K562 (cell line): ENCODE measurements at regions not wholly inside any gene's neighbourhood (a gene's known extent, or its start where the extent isn't known, plus 50 kb on each side); places are given as distances from the start of the nearest gene placed in this dataset.

ENCODE experiments used
- ATAC-seq: fragments of 200-7000 bp; cut with Tn5 transposase; 3 replicates; pipeline ENCODE4 v1.9.1; 2020; ENCODE audit warnings: moderate library complexity
- BruUV-seq: library from RNA; stranded (reverse); fragments of 400-500 nt; replicated peaks from 2 replicates; lab custom pipeline; 2021; lab: Mats Ljungman, UMichigan
- CTCF ChIA-PET: fragments of 300-600 bp; formaldehyde crosslinking; extraction: SDS; loops from one replicate; lab custom pipeline; 2021; ENCODE audit warnings: low intra/inter-chr PET ratio; lab: Yijun Ruan, JAX
- POLR2A ChIA-PET: fragments of 300-600, 350-650 bp; sonication (Branson Sonifier 250); formaldehyde crosslinking; extraction: SDS; loops from one replicate; lab custom pipeline; 2021; ENCODE audit warnings: antibody characterized with exemption, inconsistent platforms; lab: Yijun Ruan, JAX
- DNase-seq, 4 experiments: peaks; one replicate each; pipeline versions ENCODE4 v3.0.0 to v3.0.0-alpha.2; 2011 to 2018; ENCODE audit warnings: low spot score in 3 of 4, mixed read lengths in 3 of 4; ENCODE audit errors: extremely low read depth in 1 of 4
- FAIRE-seq: peaks from 2 replicates; lab custom pipeline; 2011; peaks lifted over from hg19 to GRCh38; lab: Jason Lieb, UNC
- H2AFZ ChIP-seq: 2 replicates; pipeline ENCODE4 v1.6.0; 2011; ENCODE audit warnings: low read depth, low read length, control low read depth, inconsistent platforms
- H3K27ac ChIP-seq: fragments of 200-600 bp; 3 replicates; pipeline ENCODE4 v1.8.0; 2011; ENCODE audit warnings: low read depth, mild to moderate bottlenecking, control low read depth, inconsistent platforms, low read length, moderate library complexity, mixed read lengths; ENCODE audit errors: extremely low read depth
- H3K27me3 ChIP-seq, 2 experiments: fragments of 300-600 bp in 1 of 2; 2 replicates in 1 of 2; 3 replicates in 1 of 2; pipeline versions ENCODE4 v1.6.0 to v1.8.0; 2011; ENCODE audit warnings: inconsistent platforms in 2 of 2, low read length in 2 of 2, mild to moderate bottlenecking in 1 of 2, mixed read lengths in 1 of 2, moderate library complexity in 1 of 2; ENCODE audit not compliant: control insufficient read depth in 2 of 2, insufficient read depth in 2 of 2
- H3K36me3 ChIP-seq: fragments of 300-600 bp; 3 replicates; pipeline ENCODE4 v1.8.0; 2011; ENCODE audit warnings: mild to moderate bottlenecking, low read length, inconsistent platforms; ENCODE audit not compliant: control insufficient read depth, insufficient read depth
- H3K4me1 ChIP-seq, 2 experiments: fragments of 200-600 bp in 1 of 2; replicated peaks in 1 of 2; 2 replicates in 1 of 2; 3 replicates in 1 of 2; pipeline versions ENCODE4 v1.5.1 to v1.8.0; 2011; ENCODE audit warnings: inconsistent platforms in 2 of 2, low read length in 2 of 2, mild to moderate bottlenecking in 1 of 2, mixed read lengths in 1 of 2, moderate library complexity in 1 of 2; ENCODE audit not compliant: control insufficient read depth in 2 of 2, insufficient read depth in 2 of 2
- H3K4me2 ChIP-seq: 2 replicates; pipeline ENCODE4 v1.6.1; 2011; ENCODE audit warnings: low read length, control low read depth, inconsistent platforms, mixed read lengths; ENCODE audit not compliant: insufficient read depth
- H3K4me3 ChIP-seq: fragments of 200-600 bp; sonication (generic), shearing (Covaris generic); 2 replicates; pipeline ENCODE4 v1.5.1; 2016; ENCODE audit warnings: control low read depth, inconsistent platforms
- H3K79me2 ChIP-seq: fragments of 200-600 bp; 3 replicates; pipeline ENCODE4 v1.8.0; 2011; ENCODE audit warnings: low read length, inconsistent platforms; ENCODE audit not compliant: control insufficient read depth, insufficient read depth
- H3K9ac ChIP-seq, 2 experiments: 2 replicates each; pipeline versions ENCODE4 v1.6.0 to v1.6.1; 2011; ENCODE audit warnings: low read depth in 2 of 2, low read length in 2 of 2, control low read depth in 1 of 2, inconsistent platforms in 1 of 2, mild to moderate bottlenecking in 1 of 2, mixed read lengths in 1 of 2; ENCODE audit not compliant: insufficient read depth in 1 of 2
- H3K9me1 ChIP-seq: one replicate; pipeline ENCODE4 v1.6.0; 2011; ENCODE audit warnings: inconsistent platforms, mild to moderate bottlenecking, low read length, moderate library complexity; ENCODE audit not compliant: control insufficient read depth, insufficient read depth
- H3K9me3 ChIP-seq: replicated peaks from 2 replicates; pipeline ENCODE4 v1.5.1; 2011; ENCODE audit warnings: low read depth, low read length, inconsistent platforms; ENCODE audit not compliant: control insufficient read depth, insufficient read depth
- H4K20me1 ChIP-seq: replicated peaks from 2 replicates; pipeline ENCODE4 v1.6.1; 2011; ENCODE audit warnings: low read length, inconsistent platforms, mixed read lengths; ENCODE audit not compliant: control insufficient read depth, insufficient read depth
- FOXP1 ChIP-seq: sonication (generic); formaldehyde crosslinking; IDR thresholded peaks from 2 replicates; pipeline ENCODE4 v1.8.0; 2022; ENCODE audit warnings: mild to moderate bottlenecking, missing genetic modification reagents
- HNRNPH1 ChIP-seq: fragments of 200-400 bp; formaldehyde crosslinking; optimal IDR thresholded peaks from 2 replicates; pipeline ENCODE3; 2017; ENCODE audit warnings: low read depth, mild to moderate bottlenecking, low read length, moderate library complexity
- JUND ChIP-seq, 2 experiments: IDR thresholded peaks; 2 replicates in 1 of 2; 3 replicates in 1 of 2; pipeline ENCODE4 v1.6.1; 2011; ENCODE audit warnings: borderline replicate concordance in 2 of 2, low read depth in 2 of 2, low read length in 2 of 2, improper control_type of control experiment in 1 of 2, missing biosample characterization in 1 of 2, missing genetic modification characterization in 1 of 2, missing genetic modification reagents in 1 of 2
- NR4A1 ChIP-seq, 2 experiments: fragments of 250-450 bp in 1 of 2; fragments of 450-650 bp in 1 of 2; sonication (Bioruptor Pico) in 1 of 2; IDR thresholded peaks; 2 replicates each; pipeline versions ENCODE4 v1.4.0 to v1.6.1; 2016 to 2020; ENCODE audit warnings: mild to moderate bottlenecking in 2 of 2, missing compliant biosample characterization in 1 of 2, missing genetic modification characterization in 1 of 2, moderate library complexity in 1 of 2
- PYGO2 ChIP-seq: fragments of 450-650 bp; IDR thresholded peaks from 2 replicates; pipeline ENCODE4 v1.6.1; 2016; ENCODE audit warnings: mild to moderate bottlenecking, missing genetic modification characterization, moderate library complexity, missing compliant biosample characterization
- RUNX1 ChIP-seq: sonication (generic); IDR thresholded peaks from 2 replicates; pipeline ENCODE4 v1.6.1; 2016; ENCODE audit warnings: antibody characterized with exemption, low read depth
- SAFB ChIP-seq: fragments of 200-400 bp; formaldehyde crosslinking; IDR thresholded peaks from 2 replicates; pipeline ENCODE4 v1.6.1; 2017; ENCODE audit warnings: low read depth, low read length, borderline replicate concordance
- SMARCE1 ChIP-seq: fragments of 450-650 bp; IDR thresholded peaks from 2 replicates; pipeline ENCODE4 v1.7.1; 2016; ENCODE audit warnings: mild to moderate bottlenecking
- SOX6 ChIP-seq: fragments of 450-650 bp; IDR thresholded peaks from 2 replicates; pipeline ENCODE4 v1.6.1; 2014; ENCODE audit warnings: mild to moderate bottlenecking
- YBX1 ChIP-seq: fragments of 450-650 bp; IDR thresholded peaks from 2 replicates; pipeline ENCODE4 v1.7.1; 2016; ENCODE audit warnings: mild to moderate bottlenecking
- ZKSCAN8 ChIP-seq: fragments of 200-800 bp; sonication (Bioruptor generic); IDR thresholded peaks from 2 replicates; pipeline ENCODE4 v1.6.1; 2016; ENCODE audit warnings: missing genetic modification characterization, missing compliant biosample characterization
- ZNF134 ChIP-seq: fragments of 250-450 bp; sonication (Bioruptor Pico); conservative IDR thresholded peaks from 2 replicates; pipeline ENCODE4 v1.4.0; 2020
- ZNF384 ChIP-seq: IDR thresholded peaks from 2 replicates; pipeline ENCODE4 v1.6.1; 2012; ENCODE audit warnings: low read depth, low read length, improper control_type of control experiment
- ZNF561 ChIP-seq: fragments of 450-650 bp; formaldehyde crosslinking; conservative IDR thresholded peaks from 2 replicates; pipeline ENCODE4 v1.4.0; 2020; ENCODE audit warnings: mild to moderate bottlenecking, moderate library complexity
- WGBS: fragments of 100-300 bp; shearing (Covaris generic); methylation state at CpG from one replicate; pipeline ENCODE4 v1.1.6; 2016; ENCODE audit warnings: low coverage, mixed read lengths; ENCODE audit not compliant: insufficient coverage; ENCODE audit errors: missing lambda C conversion rate; 5-methylcytosine and 5-hydroxymethylcytosine counted together
- in situ Hi-C: fragments of 300-500 bp; cut with MboI; formaldehyde crosslinking; loops from 4 replicates; pipeline ENCODE4 v1.15.0; 2018; ENCODE audit warnings: inconsistent platforms, mixed read lengths
- intact Hi-C: fragments of 100-400 bp; cut with micrococcal nuclease; formaldehyde crosslinking; loops from 2 replicates; pipeline ENCODE4 v1.14.2; 2022
- TF ChIP-seq, protein P1 (sequence below): fragments of 250-450 bp; sonication (Bioruptor Pico); IDR thresholded peaks from 2 replicates; pipeline ENCODE4 v1.5.0; 2020; ENCODE audit warnings: mild to moderate bottlenecking
- TF ChIP-seq, protein P2 (sequence below): fragments of 250-450 bp; sonication (Bioruptor Pico); IDR thresholded peaks from 2 replicates; pipeline ENCODE4 v1.8.0; 2022; ENCODE audit warnings: moderate library complexity, mild to moderate bottlenecking, inconsistent platforms

GRCh38 chr4:152209772-152210493, 326.0 kb downstream of the FBXW7 start:
- ATAC-seq (no peak), FAIRE-seq (no peak), DNase-seq (no peak)
- H3K9me3 ChIP-seq: no peaks in the 10 kb centered on the region
- H2AFZ ChIP-seq: no peak overlapping the region
- H3K4me1 ChIP-seq: no peaks in the 10 kb centered on the region
- no peaks in the 10 kb centered on the region for H3K79me2 ChIP-seq
- ChIA-PET POLR2A (no interaction called here), CTCF (no interaction called here)
- no peaks in the 10 kb centered on the region for H4K20me1 ChIP-seq
- no TSS peak for BruUV-seq
- intact Hi-C loops: no loop called here
- 1% methylated on average over 4 of the region's 4 CpGs for WGBS
- H3K4me2 ChIP-seq: no peak overlapping the region
- H3K4me3 ChIP-seq: no peak overlapping the region
- no peak for TF ChIP-seq SAFB
- no peak for TF ChIP-seq HNRNPH1
- no peak for TF ChIP-seq NR4A1 (CRISPR knock-in tag; IDR thresholded peaks at IDR 0.05)
- no peak for TF ChIP-seq NR4A1 (tag; IDR thresholded peaks at IDR 0.05)
- no peak for TF ChIP-seq SOX6
- TF ChIP-seq ZNF561 (CRISPR knock-in tag): no peak
- TF ChIP-seq PYGO2: no peak
- no peak for TF ChIP-seq FOXP1 (CRISPR knock-in tag)
- no peak for TF ChIP-seq ZNF134 (CRISPR knock-in tag)
- no peak for TF ChIP-seq SMARCE1
- TF ChIP-seq, protein P1, sequence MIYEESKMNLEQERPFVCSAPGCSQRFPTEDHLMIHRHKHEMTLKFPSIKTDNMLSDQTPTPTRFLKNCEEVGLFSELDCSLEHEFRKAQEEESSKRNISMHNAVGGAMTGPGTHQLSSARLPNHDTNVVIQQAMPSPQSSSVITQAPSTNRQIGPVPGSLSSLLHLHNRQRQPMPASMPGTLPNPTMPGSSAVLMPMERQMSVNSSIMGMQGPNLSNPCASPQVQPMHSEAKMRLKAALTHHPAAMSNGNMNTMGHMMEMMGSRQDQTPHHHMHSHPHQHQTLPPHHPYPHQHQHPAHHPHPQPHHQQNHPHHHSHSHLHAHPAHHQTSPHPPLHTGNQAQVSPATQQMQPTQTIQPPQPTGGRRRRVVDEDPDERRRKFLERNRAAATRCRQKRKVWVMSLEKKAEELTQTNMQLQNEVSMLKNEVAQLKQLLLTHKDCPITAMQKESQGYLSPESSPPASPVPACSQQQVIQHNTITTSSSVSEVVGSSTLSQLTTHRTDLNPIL (CRISPR knock-in tag): no peak
- TF ChIP-seq, protein P2, sequence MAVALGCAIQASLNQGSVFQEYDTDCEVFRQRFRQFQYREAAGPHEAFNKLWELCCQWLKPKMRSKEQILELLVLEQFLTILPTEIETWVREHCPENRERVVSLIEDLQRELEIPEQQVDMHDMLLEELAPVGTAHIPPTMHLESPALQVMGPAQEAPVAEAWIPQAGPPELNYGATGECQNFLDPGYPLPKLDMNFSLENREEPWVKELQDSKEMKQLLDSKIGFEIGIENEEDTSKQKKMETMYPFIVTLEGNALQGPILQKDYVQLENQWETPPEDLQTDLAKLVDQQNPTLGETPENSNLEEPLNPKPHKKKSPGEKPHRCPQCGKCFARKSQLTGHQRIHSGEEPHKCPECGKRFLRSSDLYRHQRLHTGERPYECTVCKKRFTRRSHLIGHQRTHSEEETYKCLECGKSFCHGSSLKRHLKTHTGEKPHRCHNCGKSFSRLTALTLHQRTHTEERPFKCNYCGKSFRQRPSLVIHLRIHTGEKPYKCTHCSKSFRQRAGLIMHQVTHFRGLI (CRISPR knock-in tag): no peak
- TF ChIP-seq YBX1: no peak
- no peak for TF ChIP-seq JUND (IDR thresholded peaks at IDR 0.05; ENCODE audit: borderline replicate concordance, low read depth, low read length)
- TF ChIP-seq JUND (tag; IDR thresholded peaks at IDR 0.05; ENCODE audit: borderline replicate concordance, low read depth, low read length): no peak
- no peak for TF ChIP-seq ZKSCAN8
- no peak for TF ChIP-seq ZNF384
- no peak for TF ChIP-seq RUNX1
- in situ Hi-C loops: no loop called here
- no peak overlapping the region for H3K27ac ChIP-seq
- H3K9ac ChIP-seq: no peak overlapping the region
- no peaks in the 10 kb centered on the region for H3K9me1 ChIP-seq
- no peaks in the 10 kb centered on the region for H3K36me3 ChIP-seq
- peaks cover 7 to 12% of the 10 kb centered on the region in 2 experiments; a peak in 4 of 5 replicates for H3K27me3 ChIP-seq
